ENCODE measurements at regions not wholly inside any gene's neighbourhood (a gene's known extent, or its start where the extent isn't known, plus 50 kb on each side); places are given as distances from the start of the nearest gene placed in this dataset.

- TF ChIP-seq CTCF (IDR thresholded peaks at IDR 0.05; ENCODE audit: insufficient read depth, low read length): no peak
- no peak for TF ChIP-seq POLR2AphosphoS5 (IDR thresholded peaks at IDR 0.05; ENCODE audit: low read depth)
- no peak for TF ChIP-seq REST (IDR thresholded peaks at IDR 0.05; ENCODE audit: insufficient replicate concordance, low read depth)
- no peak for TF ChIP-seq SPI1 (IDR thresholded peaks at IDR 0.05; ENCODE audit: borderline replicate concordance, low read depth)
Measured at GRCh38 chr2:226526716-226527115, 272.9 kb downstream of the IRS1 start.
